IPS-18a (cell line): ENCODE measurements at regions not wholly inside any gene's neighbourhood (a gene's known extent, or its start where the extent isn't known, plus 50 kb on each side); places are given as distances from the start of the nearest gene placed in this dataset.

Source experiments
- H3K27ac ChIP-seq: one replicate; pipeline ENCODE4 v1.5.1; 2013; ENCODE audit warnings: low read length
- H3K27me3 ChIP-seq: one replicate; pipeline ENCODE4 v1.6.1; 2013; ENCODE audit warnings: mild to moderate bottlenecking, low read length; ENCODE audit not compliant: control insufficient read depth, insufficient read depth
- H3K36me3 ChIP-seq: one replicate; pipeline ENCODE4 v1.6.1; 2013; ENCODE audit warnings: low read depth, low read length; ENCODE audit not compliant: control insufficient read depth
- H3K4me1 ChIP-seq: one replicate; pipeline ENCODE4 v1.6.1; 2013; ENCODE audit warnings: low read depth, low read length; ENCODE audit not compliant: control insufficient read depth
- H3K4me3 ChIP-seq: one replicate; pipeline ENCODE4 v1.5.1; 2013; ENCODE audit warnings: low read length
- H3K9ac ChIP-seq: one replicate; pipeline ENCODE4 v1.6.1; 2013; ENCODE audit warnings: mild to moderate bottlenecking, low read length, moderate library complexity
- H3K9me3 ChIP-seq: one replicate; pipeline ENCODE4 v1.6.1; 2013; ENCODE audit warnings: low read depth, low read length; ENCODE audit not compliant: control insufficient read depth

- H3K9me3 ChIP-seq = no peaks in the 10 kb centered on the region
- H3K27me3 ChIP-seq = no peaks in the 10 kb centered on the region
- peaks cover 2% of the 10 kb centered on the region for H3K4me1 ChIP-seq
- H3K36me3 ChIP-seq = no peaks in the 10 kb centered on the region
- no peak overlapping the region for H3K9ac ChIP-seq
- no peak overlapping the region for H3K27ac ChIP-seq
- no peak overlapping the region for H3K4me3 ChIP-seq
These were observed 354.3 kb upstream of the CDH9 start for GRCh38 chr5:27392716-27393115.

DNA sequence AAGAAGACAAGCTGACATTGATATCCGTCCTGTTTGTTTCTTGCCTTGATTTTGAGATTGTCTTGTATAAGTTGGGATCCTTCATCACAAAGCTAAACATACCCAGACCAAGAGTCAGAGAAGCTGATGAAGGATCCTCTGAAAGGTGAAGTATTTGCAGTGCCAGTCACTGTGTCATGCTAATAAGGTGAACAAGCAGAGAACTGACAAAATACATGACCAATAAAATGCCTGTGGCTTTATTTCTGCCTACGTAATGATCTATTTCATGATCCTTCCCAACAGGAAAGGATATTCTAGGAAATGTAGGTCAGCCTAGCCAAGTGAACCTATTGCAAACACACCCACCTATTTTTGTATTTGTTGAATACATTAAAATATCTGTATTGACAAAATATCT lies 351.3 kb upstream of the CDH9 start:
- H3K9ac ChIP-seq = no peak overlapping the region
- H3K27ac ChIP-seq = no peak overlapping the region
- H3K9me3 ChIP-seq = no peaks in the 10 kb centered on the region
- no peak overlapping the region for H3K4me3 ChIP-seq
- no peaks in the 10 kb centered on the region for H3K36me3 ChIP-seq
- peaks cover 8% of the 10 kb centered on the region for H3K4me1 ChIP-seq
- H3K27me3 ChIP-seq = no peaks in the 10 kb centered on the region

GRCh38 chr5:27388755-27389154 lies 350.4 kb upstream of the CDH9 start:
- H3K27ac ChIP-seq = no peak overlapping the region
- H3K9ac ChIP-seq = no peak overlapping the region
- peaks cover 8% of the 10 kb centered on the region for H3K4me1 ChIP-seq
- no peak overlapping the region for H3K4me3 ChIP-seq
- no peaks in the 10 kb centered on the region for H3K27me3 ChIP-seq
- H3K36me3 ChIP-seq = no peaks in the 10 kb centered on the region
- H3K9me3 ChIP-seq = no peaks in the 10 kb centered on the region

DNA sequence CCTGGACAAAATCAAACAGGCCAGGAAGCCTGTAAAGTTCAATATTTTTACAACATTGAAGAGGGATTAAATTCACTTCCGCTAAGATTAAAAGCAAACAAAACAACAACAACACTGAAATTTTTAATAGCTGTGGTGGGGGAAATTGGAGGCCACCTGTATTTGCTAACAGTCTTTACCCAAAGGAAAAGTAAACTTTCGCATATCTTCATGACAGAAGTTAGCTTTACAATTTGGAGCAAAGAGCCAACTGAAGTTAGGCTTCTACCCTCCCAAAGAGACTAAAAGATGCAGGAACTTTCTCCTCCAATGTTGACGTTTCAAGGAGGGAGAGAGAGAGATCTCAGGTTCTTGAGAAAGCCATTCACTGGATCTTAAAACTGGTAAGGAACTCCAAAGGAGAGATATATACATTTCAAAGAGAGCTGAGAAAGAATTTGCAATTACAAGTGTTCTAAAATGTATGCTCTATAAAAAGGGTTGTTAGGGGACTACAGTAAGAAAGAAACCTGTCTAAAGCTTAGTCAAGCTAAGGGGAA lies 349.2 kb upstream of the CDH9 start:
- no peaks in the 10 kb centered on the region for H3K27me3 ChIP-seq
- peaks cover 8% of the 10 kb centered on the region for H3K4me1 ChIP-seq
- no peaks in the 10 kb centered on the region for H3K9me3 ChIP-seq
- H3K4me3 ChIP-seq = no peak overlapping the region
- no peaks in the 10 kb centered on the region for H3K36me3 ChIP-seq
- H3K9ac ChIP-seq = no peak overlapping the region
- no peak overlapping the region for H3K27ac ChIP-seq

DNA sequence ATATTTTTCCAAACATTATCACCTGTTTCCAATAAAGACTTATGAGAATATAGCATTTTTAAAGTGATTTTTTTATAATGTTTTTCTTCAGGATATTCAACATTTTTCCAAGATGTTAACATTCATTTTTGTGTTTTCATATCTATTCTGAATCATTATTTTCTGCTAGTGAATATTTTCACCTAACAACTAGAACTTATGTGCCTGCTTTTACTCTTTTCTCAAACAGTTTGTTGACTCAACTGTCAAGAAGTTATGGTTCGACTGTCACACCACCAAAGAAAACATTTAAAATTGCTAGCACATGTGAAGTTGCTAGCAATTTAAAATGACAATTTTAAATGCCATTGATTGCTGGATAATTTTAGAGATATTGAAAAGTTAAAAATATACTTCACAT lies 343.3 kb upstream of the CDH9 start:
- Histone ChIP-seq H3K27ac (no peak overlapping the region), H3K27me3 (no peaks in the 10 kb centered on the region), H3K36me3 (no peaks in the 10 kb centered on the region), H3K4me1 (no peaks in the 10 kb centered on the region), H3K4me3 (no peak overlapping the region), H3K9ac (no peak overlapping the region), H3K9me3 (no peaks in the 10 kb centered on the region)

- Histone ChIP-seq H3K9me3 (no peaks in the 10 kb centered on the region), H3K4me3 (no peak overlapping the region)
These were observed 339.2 kb upstream of the CDH9 start for GRCh38 chr5:27377626-27378025.

DNA sequence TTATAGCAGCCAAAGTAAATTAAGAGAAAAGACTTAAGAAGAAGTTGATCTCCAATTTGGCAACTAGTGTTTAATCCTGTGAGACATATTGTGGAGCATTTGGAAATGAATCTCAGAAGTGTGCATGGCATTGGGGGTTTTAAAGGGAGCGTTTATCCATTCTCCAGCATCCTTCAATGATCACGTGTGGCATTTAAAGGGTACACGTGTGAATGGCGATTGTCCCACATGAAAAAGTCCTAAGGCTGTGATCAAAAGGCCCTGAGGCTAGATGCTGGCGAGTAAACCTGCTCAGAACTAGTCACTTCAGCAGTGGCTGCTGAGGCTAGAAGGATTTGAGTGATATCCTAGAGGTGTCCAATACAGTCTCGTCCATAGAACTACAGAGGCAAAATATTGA lies 315.6 kb upstream of the CDH9 start:
- Histone ChIP-seq H3K4me1 (no peaks in the 10 kb centered on the region), H3K36me3 (no peaks in the 10 kb centered on the region), H3K9ac (no peak overlapping the region), H3K4me3 (no peak overlapping the region), H3K27me3 (no peaks in the 10 kb centered on the region), H3K9me3 (no peaks in the 10 kb centered on the region), H3K27ac (no peak overlapping the region)

More at GRCh38 chr5:27377626-27378025, 339.2 kb upstream of the CDH9 start:
- H3K9ac ChIP-seq = no peak overlapping the region
- no peak overlapping the region for H3K27ac ChIP-seq
- no peaks in the 10 kb centered on the region for H3K4me1 ChIP-seq
- no peaks in the 10 kb centered on the region for H3K36me3 ChIP-seq
- no peaks in the 10 kb centered on the region for H3K27me3 ChIP-seq

GRCh38 chr5:27353540-27353939 lies 315.2 kb upstream of the CDH9 start:
- H3K9me3 ChIP-seq = no peaks in the 10 kb centered on the region
- no peak overlapping the region for H3K9ac ChIP-seq
- H3K36me3 ChIP-seq = no peaks in the 10 kb centered on the region
- H3K27ac ChIP-seq = no peak overlapping the region
- H3K27me3 ChIP-seq = no peaks in the 10 kb centered on the region
- no peaks in the 10 kb centered on the region for H3K4me1 ChIP-seq
- H3K4me3 ChIP-seq = no peak overlapping the region

DNA sequence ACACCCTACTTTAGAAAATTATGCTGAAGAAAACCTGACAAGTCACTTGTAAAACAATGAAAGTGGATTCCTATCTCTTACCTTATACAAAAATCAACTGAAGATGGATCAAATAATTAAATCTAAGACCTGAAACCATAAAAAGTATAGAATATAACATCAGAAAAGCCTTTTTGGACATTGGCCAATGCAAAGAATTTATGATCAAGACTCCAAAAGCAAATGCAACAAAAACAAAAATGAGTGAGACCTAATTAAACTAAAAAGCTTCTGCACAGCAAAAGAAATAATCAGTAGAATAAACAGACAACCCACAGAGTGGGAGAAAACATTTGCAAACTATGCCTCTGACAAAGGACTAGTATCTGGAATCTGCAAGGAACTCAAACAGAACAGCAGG lies 303.0 kb upstream of the CDH9 start:
- H3K27me3 ChIP-seq = no peaks in the 10 kb centered on the region
- peaks cover 8% of the 10 kb centered on the region for H3K4me1 ChIP-seq
- no peak overlapping the region for H3K9ac ChIP-seq
- no peak overlapping the region for H3K27ac ChIP-seq
- H3K4me3 ChIP-seq = no peak overlapping the region
- no peaks in the 10 kb centered on the region for H3K36me3 ChIP-seq
- no peaks in the 10 kb centered on the region for H3K9me3 ChIP-seq

DNA sequence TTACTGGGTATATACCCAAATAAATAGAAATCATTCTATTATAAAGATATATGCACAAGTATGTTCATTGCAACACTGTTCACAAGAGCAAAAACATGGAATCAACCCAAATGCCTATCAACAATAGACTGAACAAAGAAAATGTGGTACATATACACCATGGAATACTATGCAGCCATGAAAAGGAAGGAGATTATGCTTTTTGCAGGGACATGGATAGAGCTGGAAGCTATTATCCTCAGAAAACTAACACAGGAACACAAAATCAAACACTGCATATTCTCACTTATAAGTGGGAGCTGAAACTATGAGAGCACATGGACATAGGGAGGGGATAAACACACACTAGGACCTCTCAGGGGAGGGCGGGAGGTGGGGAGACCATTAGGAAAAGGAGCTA lies 298.4 kb upstream of the CDH9 start:
- Histone ChIP-seq H3K9me3 (no peaks in the 10 kb centered on the region), H3K4me1 (peaks cover 5% of the 10 kb centered on the region), H3K36me3 (no peaks in the 10 kb centered on the region), H3K27ac (no peak overlapping the region), H3K27me3 (no peaks in the 10 kb centered on the region), H3K4me3 (no peak overlapping the region), H3K9ac (no peak overlapping the region)

DNA sequence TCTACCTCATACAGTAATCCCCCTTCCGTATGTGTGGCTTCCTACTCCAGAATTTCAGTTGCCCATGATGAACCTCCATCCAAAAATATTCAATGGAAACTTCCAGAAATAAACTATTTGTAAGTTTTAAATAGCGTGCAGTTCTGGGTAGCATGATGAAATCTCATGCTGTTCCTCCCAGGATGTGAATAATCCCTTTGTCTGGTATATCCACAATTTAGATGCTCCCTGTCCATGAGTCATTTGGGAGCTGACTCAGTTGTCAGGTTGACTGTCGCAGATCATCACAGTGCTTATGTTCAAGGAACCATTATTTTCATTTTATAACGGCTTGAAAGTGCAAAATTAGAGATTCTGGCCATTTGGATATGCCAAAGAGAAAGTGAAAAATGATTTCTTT lies 290.1 kb upstream of the CDH9 start:
- Histone ChIP-seq H3K4me1 (no peaks in the 10 kb centered on the region), H3K36me3 (no peaks in the 10 kb centered on the region), H3K4me3 (no peak overlapping the region), H3K27ac (no peak overlapping the region), H3K9ac (no peak overlapping the region), H3K27me3 (no peaks in the 10 kb centered on the region), H3K9me3 (no peaks in the 10 kb centered on the region)

DNA sequence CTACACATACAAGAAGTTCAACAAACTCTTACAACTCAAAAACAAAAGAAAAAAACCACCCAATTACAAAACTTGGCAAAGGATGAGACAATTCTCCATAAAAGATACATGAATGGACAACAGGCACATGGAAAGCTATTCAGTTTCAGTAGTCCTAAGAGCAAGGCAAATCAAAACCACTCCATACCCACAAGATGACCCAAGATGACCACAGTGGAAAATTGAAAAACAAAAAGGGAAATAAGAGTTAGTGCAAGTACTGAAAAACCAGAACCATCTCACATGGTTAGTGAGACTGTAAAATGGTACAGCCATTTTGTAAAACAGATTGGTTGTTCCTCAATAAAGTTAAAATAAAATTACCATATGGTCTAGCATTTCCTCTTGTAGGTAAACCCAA lies 287.1 kb upstream of the CDH9 start:
- Histone ChIP-seq H3K27ac (no peak overlapping the region), H3K4me3 (no peak overlapping the region), H3K4me1 (no peaks in the 10 kb centered on the region), H3K9ac (no peak overlapping the region), H3K27me3 (no peaks in the 10 kb centered on the region), H3K36me3 (no peaks in the 10 kb centered on the region), H3K9me3 (no peaks in the 10 kb centered on the region)
